ENCODE measurements at regions not wholly inside any gene's neighbourhood (a gene's known extent, or its start where the extent isn't known, plus 50 kb on each side); places are given as distances from the start of the nearest gene placed in this dataset.

DNA sequence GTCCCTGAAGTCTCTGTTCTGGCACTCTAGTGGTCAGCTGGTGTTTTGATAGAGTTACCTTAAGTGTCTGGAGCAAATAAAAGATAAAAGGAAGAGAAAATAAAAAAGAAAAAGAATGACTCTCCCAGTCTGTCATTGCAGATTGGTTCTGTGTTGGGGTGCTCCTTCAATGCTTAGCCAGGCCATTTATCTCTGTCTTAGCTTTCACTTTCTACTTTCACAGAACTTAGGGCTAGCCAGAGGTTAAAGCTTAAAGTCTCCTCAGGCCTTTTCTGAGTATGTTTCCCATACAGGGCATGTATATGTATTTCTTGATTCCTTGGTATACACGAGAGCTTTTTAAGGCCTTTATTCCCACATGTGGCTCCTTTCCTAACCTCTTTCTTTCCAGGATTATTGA, 83.1 kb upstream of the TEX13D start:
- Histone ChIP-seq H3K4me1 (no peaks in the 10 kb centered on the region), H3K27ac (no peak overlapping the region), H3K4me3 (no peak overlapping the region), H3K27me3 (no peaks in the 10 kb centered on the region), H3K9me3 (peaks cover 0 to 15% (median 0%) of the 10 kb centered on the region in 11 donors), H3K36me3 (no peaks in the 10 kb centered on the region)
- DNase-seq (no peak), ATAC-seq (no peak)
- intact Hi-C loops (cut with DNase I), result loop anchor here in 1 of 10 donors (5.0 kb wide), 1 partner anchor 52 kb away; no protein-coding TSS in a partner anchor
- WGBS, 2 donors, result 89% methylated on average over 1 of the region's 1 CpG
- TF ChIP-seq, protein P1, sequence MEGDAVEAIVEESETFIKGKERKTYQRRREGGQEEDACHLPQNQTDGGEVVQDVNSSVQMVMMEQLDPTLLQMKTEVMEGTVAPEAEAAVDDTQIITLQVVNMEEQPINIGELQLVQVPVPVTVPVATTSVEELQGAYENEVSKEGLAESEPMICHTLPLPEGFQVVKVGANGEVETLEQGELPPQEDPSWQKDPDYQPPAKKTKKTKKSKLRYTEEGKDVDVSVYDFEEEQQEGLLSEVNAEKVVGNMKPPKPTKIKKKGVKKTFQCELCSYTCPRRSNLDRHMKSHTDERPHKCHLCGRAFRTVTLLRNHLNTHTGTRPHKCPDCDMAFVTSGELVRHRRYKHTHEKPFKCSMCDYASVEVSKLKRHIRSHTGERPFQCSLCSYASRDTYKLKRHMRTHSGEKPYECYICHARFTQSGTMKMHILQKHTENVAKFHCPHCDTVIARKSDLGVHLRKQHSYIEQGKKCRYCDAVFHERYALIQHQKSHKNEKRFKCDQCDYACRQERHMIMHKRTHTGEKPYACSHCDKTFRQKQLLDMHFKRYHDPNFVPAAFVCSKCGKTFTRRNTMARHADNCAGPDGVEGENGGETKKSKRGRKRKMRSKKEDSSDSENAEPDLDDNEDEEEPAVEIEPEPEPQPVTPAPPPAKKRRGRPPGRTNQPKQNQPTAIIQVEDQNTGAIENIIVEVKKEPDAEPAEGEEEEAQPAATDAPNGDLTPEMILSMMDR (IDR thresholded peaks at IDR 0.05), result no peak

DNA sequence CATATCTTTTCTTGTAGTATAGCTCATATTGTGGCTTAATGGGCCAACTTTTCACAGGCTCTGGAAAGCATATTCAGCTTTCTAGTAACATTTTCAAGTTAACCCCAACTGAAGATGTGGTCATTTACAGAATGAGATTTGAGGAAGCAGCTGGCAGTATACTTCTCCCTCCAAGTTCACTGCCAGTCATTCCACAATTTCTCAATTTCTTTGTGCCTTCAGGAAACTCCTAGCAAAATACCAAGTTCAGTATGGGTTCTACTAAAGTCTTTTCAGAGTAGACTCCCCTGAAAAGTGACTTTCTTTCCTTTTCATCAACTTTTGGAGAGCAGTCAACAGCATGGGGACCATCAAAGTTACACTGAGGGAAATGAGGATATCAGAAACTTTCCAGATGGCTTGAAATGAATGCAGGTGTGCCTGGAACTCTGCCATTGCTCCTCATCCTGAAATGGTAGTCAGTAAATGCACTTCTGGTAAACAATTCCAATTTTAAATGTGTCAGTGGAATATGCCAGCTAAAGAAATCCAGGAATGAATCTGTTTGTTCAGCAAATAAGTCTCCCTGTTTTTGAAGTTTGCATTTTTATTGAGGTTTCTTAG, 81.5 kb upstream of the TEX13D start:
- Histone ChIP-seq H3K27me3 (no peaks in the 10 kb centered on the region), H3K9me3 (peaks cover 0 to 15% (median 0%) of the 10 kb centered on the region in 11 donors), H3K4me3 (no peak overlapping the region), H3K27ac (no peak overlapping the region), H3K4me1 (no peaks in the 10 kb centered on the region), H3K36me3 (no peaks in the 10 kb centered on the region)
- no peak for DNase-seq
- ATAC-seq, result no peak
- TF ChIP-seq, protein P1 (IDR thresholded peaks at IDR 0.05), result no peak
- intact Hi-C loops (cut with DNase I), result no loop called here

DNA sequence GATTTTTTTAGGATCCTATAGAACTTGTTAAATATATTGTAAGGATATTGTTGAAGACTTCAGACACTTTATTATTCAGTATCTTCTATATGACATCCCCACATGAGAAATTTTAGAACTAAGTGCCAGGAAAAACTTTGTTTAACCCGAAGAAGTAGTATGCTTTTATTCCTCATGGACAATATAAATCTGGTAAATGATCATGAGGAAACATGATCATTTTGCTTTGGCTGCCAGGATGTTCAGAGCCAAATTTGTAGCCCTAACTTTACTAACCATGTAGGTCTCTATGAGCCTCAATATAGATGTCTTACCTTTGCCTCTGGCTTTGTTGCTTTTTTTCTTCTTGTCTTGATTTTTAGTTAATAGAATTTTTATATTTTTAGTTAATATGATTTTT, 77.8 kb upstream of the TEX13D start:
- Histone ChIP-seq H3K27me3 (no peaks in the 10 kb centered on the region), H3K9me3 (no peaks in the 10 kb centered on the region), H3K4me1 (peaks cover 0 to 4% (median 0%) of the 10 kb centered on the region in 9 donors), H3K4me3 (no peak overlapping the region), H3K27ac (no peak overlapping the region), H3K36me3 (no peaks in the 10 kb centered on the region)
- WGBS, 2 donors, result 84 to 86% methylated on average over 1 of the region's 1 CpG
- ATAC-seq (no peak), DNase-seq (no peak)
- TF ChIP-seq, protein P1 (IDR thresholded peaks at IDR 0.05), result no peak
- intact Hi-C loops (cut with DNase I), result no loop called here

DNA sequence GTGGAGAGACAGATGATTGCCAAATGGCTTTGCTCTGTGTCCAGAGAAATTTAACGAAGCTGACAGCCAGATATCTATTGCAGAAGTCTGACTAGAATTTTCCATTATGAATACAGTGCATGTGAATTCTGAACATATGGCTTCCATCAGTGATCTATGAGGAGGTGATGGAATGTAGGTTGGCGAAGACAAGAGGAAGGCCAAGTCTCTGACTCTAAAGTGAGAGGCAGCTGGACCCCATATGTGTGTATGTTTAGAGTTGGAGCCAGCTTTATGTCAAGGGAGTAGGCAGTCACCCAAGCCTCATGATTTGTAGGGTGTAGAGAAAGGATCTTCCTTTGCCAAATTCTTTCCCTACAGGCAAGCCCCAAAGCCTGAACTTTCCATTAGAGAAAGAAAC, 76.2 kb upstream of the TEX13D start:
- Histone ChIP-seq H3K4me1 (peaks cover 0 to 4% (median 0%) of the 10 kb centered on the region in 9 donors), H3K4me3 (no peak overlapping the region), H3K27ac (no peak overlapping the region), H3K9me3 (no peaks in the 10 kb centered on the region), H3K36me3 (no peaks in the 10 kb centered on the region), H3K27me3 (no peaks in the 10 kb centered on the region)
- intact Hi-C loops (cut with DNase I), result no loop called here
- ATAC-seq, result peak in 3 of 8 donors; percentile 48 to 55 (median 53)
- WGBS, 2 donors, result 40 to 45% methylated on average over 2 of the region's 2 CpGs
- DNase-seq, result no peak
- TF ChIP-seq, protein P1 (IDR thresholded peaks at IDR 0.05), result no peak
